Subcutaneous abdominal adipose tissue (tissue), 5 donors: ENCODE measurements at regions not wholly inside any gene's neighbourhood (a gene's known extent, or its start where the extent isn't known, plus 50 kb on each side); places are given as distances from the start of the nearest gene placed in this dataset.
"Not testable (repeated sequence)": the region's sequence is repeated elsewhere in the genome, so short reads cannot be mapped to it uniquely, and the experiment has no call there.

Experiments used
- H3K27ac ChIP-seq: one replicate; pipeline ENCODE4 v1.7.0; 2013; ENCODE audit warnings: low read depth, mild to moderate bottlenecking, inconsistent platforms, low read length, moderate library complexity
- H3K27me3 ChIP-seq, 5 donors: one replicate each; pipeline ENCODE4 v1.7.0; 2013; ENCODE audit warnings: low read length in 5 of 5, inconsistent platforms in 1 of 5; ENCODE audit not compliant: control insufficient read depth in 5 of 5, insufficient read depth in 4 of 5
- H3K36me3 ChIP-seq, 5 donors: one replicate each; pipeline ENCODE4 v1.7.0; 2013; ENCODE audit warnings: low read length in 5 of 5; ENCODE audit not compliant: control insufficient read depth in 5 of 5, insufficient read depth in 5 of 5
- H3K4me1 ChIP-seq, 5 donors: one replicate each; pipeline ENCODE4 v1.7.0; 2013; ENCODE audit warnings: low read length in 5 of 5, mild to moderate bottlenecking in 3 of 5, moderate library complexity in 1 of 5; ENCODE audit not compliant: control insufficient read depth in 5 of 5, insufficient read depth in 5 of 5
- H3K4me3 ChIP-seq, 5 donors: one replicate each; pipeline ENCODE4 v1.7.0; 2013; ENCODE audit warnings: low read length in 5 of 5, low read depth in 1 of 5
- H3K9ac ChIP-seq, 5 donors: one replicate each; pipeline ENCODE4 v1.7.0; 2013; ENCODE audit warnings: low read length in 5 of 5, mild to moderate bottlenecking in 4 of 5, moderate library complexity in 3 of 5
- H3K9me3 ChIP-seq, 5 donors: one replicate each; pipeline ENCODE4 v1.7.0; 2013; ENCODE audit warnings: low read length in 5 of 5; ENCODE audit not compliant: control insufficient read depth in 5 of 5
- donor health status: healthy.
- donor health status: healthy.
- donor health status: healthy.
- donor health status: healthy.
- donor health status: healthy.

DNA sequence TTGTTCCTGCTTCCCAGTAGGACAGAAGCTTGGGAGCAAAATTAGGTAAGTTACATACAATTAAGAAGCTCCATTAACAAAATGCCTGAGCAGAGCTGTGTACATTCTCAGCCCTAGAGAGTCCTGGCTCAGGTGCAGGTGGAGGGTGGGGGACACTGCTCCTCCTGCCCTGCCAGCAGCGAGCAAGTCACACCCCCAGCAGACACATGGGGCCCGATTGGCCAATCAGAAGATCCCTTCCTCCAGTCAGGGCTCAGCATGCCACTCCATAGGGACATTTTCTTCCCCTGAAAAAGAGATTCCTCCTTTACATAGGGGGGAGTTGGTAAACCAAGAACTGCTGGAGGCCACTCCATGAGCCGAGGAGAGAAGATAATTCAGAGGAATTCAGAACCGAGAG is 62.1 kb downstream of the PLXNA1 start:
- Histone ChIP-seq H3K4me3 (no peak overlapping the region), H3K27me3 (no peaks in the 10 kb centered on the region), H3K9me3 (no peaks in the 10 kb centered on the region), H3K36me3 (no peaks in the 10 kb centered on the region), H3K27ac (no peak overlapping the region), H3K4me1 (peaks cover 1 to 28% (median 24%) of the 10 kb centered on the region in 5 donors), H3K9ac (peak overlapping the region in 2 of 5 donors; percentile 21 to 26)

DNA sequence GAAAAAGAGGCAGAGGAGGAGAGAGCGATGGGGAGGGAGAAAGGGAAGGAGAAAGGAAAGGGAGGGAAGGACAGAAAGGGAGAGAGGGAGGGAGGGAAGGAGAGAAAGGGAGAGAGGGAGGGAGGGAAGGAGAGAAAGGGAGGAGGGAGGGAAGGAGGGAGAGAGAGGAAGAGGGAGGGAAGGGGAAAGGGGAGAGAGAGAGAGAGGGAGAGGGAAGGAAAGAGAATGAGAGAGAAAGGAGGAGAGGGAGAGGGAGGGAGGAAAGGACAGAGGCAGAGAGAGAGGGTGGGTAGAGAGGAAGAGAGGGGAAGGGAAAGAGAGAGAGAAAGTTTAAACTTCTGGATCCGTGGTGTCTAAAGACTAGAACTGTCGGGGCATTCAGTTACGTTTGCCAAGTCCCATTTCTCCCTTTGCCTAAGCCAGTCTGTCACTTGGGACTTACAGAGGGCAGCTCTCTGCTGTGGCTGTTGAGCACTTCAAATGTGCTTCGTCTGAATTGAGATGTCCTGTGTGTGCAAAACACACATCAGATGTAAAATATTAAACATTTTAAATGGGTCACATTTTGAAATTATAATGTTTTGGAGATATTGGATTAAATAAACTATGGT is 62.6 kb downstream of the PLXNA1 start:
- no peaks in the 10 kb centered on the region for H3K36me3 ChIP-seq
- H3K9me3 ChIP-seq, result no peaks in the 10 kb centered on the region
- H3K9ac ChIP-seq, result peak overlapping the region in 3 of 5 donors; percentile 14 to 26 (median 21)
- H3K4me3 ChIP-seq, result no peak overlapping the region
- no peaks in the 10 kb centered on the region for H3K27me3 ChIP-seq
- no peak overlapping the region for H3K27ac ChIP-seq
- H3K4me1 ChIP-seq, result peaks cover 1 to 28% (median 24%) of the 10 kb centered on the region in 5 donors

DNA sequence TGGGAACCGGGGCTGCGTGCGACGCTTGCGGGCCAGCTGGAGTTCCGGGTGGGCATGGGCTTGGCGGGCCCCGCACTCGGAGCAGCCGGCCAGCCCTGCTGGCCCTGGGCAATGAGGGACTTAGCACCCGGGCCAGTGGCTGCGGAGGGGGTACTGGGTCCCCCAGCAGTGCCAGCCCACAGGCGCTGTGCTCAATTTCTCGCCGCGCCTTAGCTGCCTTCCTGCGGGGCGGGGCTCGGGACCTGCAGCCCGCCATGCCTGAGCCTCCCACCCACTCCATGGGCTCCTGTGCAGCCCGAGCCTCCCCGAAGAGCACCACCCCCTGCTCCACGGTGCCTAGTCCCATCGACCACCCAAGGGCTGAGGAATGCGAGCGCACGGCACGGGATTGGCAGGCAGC is 63.8 kb downstream of the PLXNA1 start:
- peaks cover 2 to 33% (median 27%) of the 10 kb centered on the region in 5 donors for H3K4me1 ChIP-seq
- H3K4me3 ChIP-seq, H3K27me3 ChIP-seq, H3K9me3 ChIP-seq, H3K27ac ChIP-seq, H3K36me3 ChIP-seq, H3K9ac ChIP-seq: not testable (repeated sequence)

- Histone ChIP-seq H3K27me3 (no peaks in the 10 kb centered on the region), H3K36me3 (no peaks in the 10 kb centered on the region), H3K4me3 (no peak overlapping the region), H3K9ac (no peak overlapping the region), H3K27ac (no peak overlapping the region), H3K9me3 (peaks cover 0 to 3% (median 0%) of the 10 kb centered on the region in 5 donors), H3K4me1 (peaks cover 7 to 44% (median 40%) of the 10 kb centered on the region in 5 donors)
Observed at GRCh38 chr3:127049393-127049792, 66.5 kb downstream of the PLXNA1 start.

DNA sequence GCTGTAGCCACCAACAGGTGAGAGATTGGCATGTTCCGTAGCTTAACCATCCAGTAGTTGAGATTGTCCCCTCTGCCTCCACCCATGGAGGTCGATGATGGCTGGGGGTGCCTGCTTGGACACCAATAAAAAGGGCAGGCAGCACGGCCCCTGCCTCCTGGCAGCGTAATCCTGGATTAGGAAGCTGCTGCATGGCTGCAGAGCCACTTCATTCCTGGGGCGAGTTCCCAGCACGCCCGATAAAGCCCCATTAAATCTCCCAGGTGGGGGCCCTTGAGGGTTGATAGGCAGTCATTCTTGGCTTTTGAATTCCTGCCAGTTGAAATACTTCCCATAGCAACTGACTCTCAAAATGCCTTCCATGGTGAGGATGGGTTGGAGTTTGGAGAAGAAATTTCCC is 67.8 kb downstream of the PLXNA1 start:
- H3K27me3 ChIP-seq, result no peaks in the 10 kb centered on the region
- H3K4me3 ChIP-seq, result no peak overlapping the region
- no peak overlapping the region for H3K9ac ChIP-seq
- peaks cover 7 to 34% (median 30%) of the 10 kb centered on the region in 5 donors for H3K4me1 ChIP-seq
- no peak overlapping the region for H3K27ac ChIP-seq
- no peaks in the 10 kb centered on the region for H3K36me3 ChIP-seq
- peaks cover 0 to 3% (median 0%) of the 10 kb centered on the region in 5 donors for H3K9me3 ChIP-seq

GRCh38 chr3:127052121-127052561 is 69.2 kb downstream of the PLXNA1 start:
- H3K9me3 ChIP-seq, result peaks cover 0 to 4% (median 0%) of the 10 kb centered on the region in 5 donors
- H3K27me3 ChIP-seq, result no peaks in the 10 kb centered on the region
- no peak overlapping the region for H3K4me3 ChIP-seq
- no peak overlapping the region for H3K9ac ChIP-seq
- no peaks in the 10 kb centered on the region for H3K36me3 ChIP-seq
- peaks cover 7 to 30% (median 29%) of the 10 kb centered on the region in 5 donors for H3K4me1 ChIP-seq
- no peak overlapping the region for H3K27ac ChIP-seq

DNA sequence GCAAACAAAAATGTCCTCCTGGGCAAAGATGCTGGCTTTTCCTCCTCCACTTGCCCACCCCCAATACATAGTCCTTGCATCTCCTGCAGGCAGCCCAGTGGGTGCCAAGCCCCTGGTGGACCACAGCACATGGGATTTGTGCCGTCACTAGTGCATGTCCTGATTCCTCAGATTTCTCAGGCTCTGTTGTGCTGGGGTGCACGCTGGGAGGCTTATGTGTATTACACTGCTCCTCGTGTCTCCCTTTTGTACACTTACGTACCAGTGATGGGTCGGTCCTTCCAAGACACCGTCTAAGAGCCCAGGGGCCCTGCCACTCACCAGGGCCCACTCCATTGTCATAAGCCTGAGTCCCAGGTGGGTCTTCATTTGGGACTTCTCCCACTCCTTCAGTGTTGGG is 70.1 kb downstream of the PLXNA1 start:
- H3K36me3 ChIP-seq, result no peaks in the 10 kb centered on the region
- peaks cover 7 to 30% (median 29%) of the 10 kb centered on the region in 5 donors for H3K4me1 ChIP-seq
- H3K27ac ChIP-seq, result no peak overlapping the region
- H3K9ac ChIP-seq, result no peak overlapping the region
- no peaks in the 10 kb centered on the region for H3K27me3 ChIP-seq
- H3K4me3 ChIP-seq, result no peak overlapping the region
- H3K9me3 ChIP-seq, result peaks cover 0 to 8% (median 0%) of the 10 kb centered on the region in 5 donors

DNA sequence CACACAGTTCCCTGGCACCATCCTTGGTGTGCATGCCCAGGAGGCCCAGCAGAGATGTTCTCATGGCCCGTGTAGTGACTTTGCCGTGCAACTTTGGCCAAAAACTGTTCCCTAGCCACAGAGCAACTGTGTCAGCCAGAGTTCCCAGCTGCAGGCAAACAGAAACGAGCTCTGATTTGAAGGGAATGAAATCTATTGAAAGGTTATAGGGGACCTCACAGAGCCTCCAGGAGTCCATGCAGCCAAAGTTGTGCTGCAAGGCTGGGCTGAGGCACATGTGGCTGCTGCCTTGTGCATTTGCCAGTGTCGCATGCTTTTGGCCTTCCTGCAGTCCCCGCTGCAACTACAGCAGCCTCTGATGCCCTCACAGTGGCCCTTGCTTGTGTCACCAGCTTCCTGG is 70.5 kb downstream of the PLXNA1 start:
- Histone ChIP-seq H3K27me3 (no peaks in the 10 kb centered on the region), H3K9me3 (peaks cover 0 to 8% (median 0%) of the 10 kb centered on the region in 5 donors), H3K4me1 (peaks cover 7 to 30% (median 29%) of the 10 kb centered on the region in 5 donors), H3K36me3 (no peaks in the 10 kb centered on the region), H3K9ac (no peak overlapping the region), H3K27ac (no peak overlapping the region), H3K4me3 (no peak overlapping the region)

DNA sequence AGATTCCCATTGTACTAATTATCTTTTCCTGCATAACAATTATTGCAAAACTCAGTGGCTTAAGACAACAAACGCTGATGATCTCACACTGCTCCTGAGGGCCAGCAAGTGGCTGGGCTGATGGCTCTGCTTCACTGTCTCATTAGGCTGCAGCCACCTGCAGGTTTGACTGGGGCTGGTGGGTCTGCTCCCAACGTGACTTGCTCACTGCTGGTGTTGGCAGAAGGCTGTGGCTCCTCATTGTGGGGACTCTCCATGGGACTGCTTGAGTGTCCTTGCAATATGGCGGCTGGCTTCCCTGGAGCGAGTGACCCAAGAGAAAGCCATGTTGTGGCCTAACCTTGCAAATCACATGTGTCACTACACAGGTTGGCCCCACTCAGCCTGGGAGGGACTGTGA is 71.1 kb downstream of the PLXNA1 start:
- peaks cover 7 to 33% (median 29%) of the 10 kb centered on the region in 5 donors for H3K4me1 ChIP-seq
- H3K27ac ChIP-seq, result no peak overlapping the region
- H3K9ac ChIP-seq, result no peak overlapping the region
- H3K9me3 ChIP-seq, result peaks cover 0 to 8% (median 0%) of the 10 kb centered on the region in 5 donors
- H3K27me3 ChIP-seq, result no peaks in the 10 kb centered on the region
- H3K4me3 ChIP-seq, result no peak overlapping the region
- no peaks in the 10 kb centered on the region for H3K36me3 ChIP-seq

DNA sequence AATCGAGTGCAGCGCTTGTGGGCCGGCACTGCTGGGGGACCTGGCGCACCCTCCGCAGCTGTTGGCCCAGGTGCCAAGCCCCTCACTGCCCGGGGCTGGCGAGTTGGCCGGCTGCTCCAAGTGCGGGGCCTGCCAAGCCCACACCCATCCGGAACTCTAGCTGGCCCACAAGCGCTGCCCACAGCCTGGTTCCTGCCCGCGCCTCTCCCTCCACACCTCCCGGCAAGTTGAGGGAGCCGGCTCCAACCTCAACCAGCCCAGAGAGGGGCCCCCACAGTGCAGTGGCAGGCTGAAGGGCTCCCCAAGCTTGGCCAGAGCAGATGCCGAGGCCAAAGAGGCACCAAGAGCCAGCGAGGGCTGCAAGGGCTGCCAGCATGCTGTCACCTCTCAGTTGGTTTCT is 73.4 kb downstream of the PLXNA1 start:
- no peak overlapping the region for H3K4me3 ChIP-seq
- H3K9me3 ChIP-seq, result peaks cover 0 to 8% (median 0%) of the 10 kb centered on the region in 5 donors
- H3K4me1 ChIP-seq, result peaks cover 7 to 39% (median 34%) of the 10 kb centered on the region in 5 donors
- H3K27me3 ChIP-seq, result no peaks in the 10 kb centered on the region
- H3K27ac ChIP-seq, result no peak overlapping the region
- H3K36me3 ChIP-seq, result no peaks in the 10 kb centered on the region
- H3K9ac ChIP-seq, result no peak overlapping the region
